Gastrocnemius medialis (tissue), 4 donors: ENCODE measurements at regions not wholly inside any gene's neighbourhood (a gene's known extent, or its start where the extent isn't known, plus 50 kb on each side); places are given as distances from the start of the nearest gene placed in this dataset.
A peak's percentile ranks its signal among the peaks of the same experiment; 100 is the strongest.

Source experiments
- ATAC-seq, 2 donors: fragments of 150-250 bp; one replicate each; pipeline ENCODE4 v1.9.1; 2016
- DNase-seq, 2 donors: peaks; one replicate each; pipeline ENCODE4 v3.0.0-alpha.2; 2019
- H3K27ac ChIP-seq, 4 donors: fragments of 200-600 bp; sonication (generic); 1 replicate in 1 of 4; 2 replicates in 3 of 4; pipeline ENCODE4 v1.5.1; 2016 to 2018; ENCODE audit warnings: mild to moderate bottlenecking in 2 of 4, moderate library complexity in 1 of 4
- H3K27me3 ChIP-seq, 3 donors: fragments of 200-600 bp; sonication (generic) in 2 of 3; 1 replicate in 1 of 3; 2 replicates in 2 of 3; pipeline versions ENCODE4 v1.5.1 to v1.6.0; 2016 to 2019; ENCODE audit warnings: mild to moderate bottlenecking in 1 of 3, moderate library complexity in 1 of 3
- H3K36me3 ChIP-seq, 2 donors: fragments of 200-600 bp; sonication (generic) in 1 of 2; one replicate each; pipeline ENCODE4 v1.5.1; 2017 to 2018
- H3K4me1 ChIP-seq, 2 donors: fragments of 200-600 bp; sonication (generic) in 1 of 2; one replicate each; pipeline ENCODE4 v1.5.1; 2016 to 2017; ENCODE audit warnings: mild to moderate bottlenecking in 2 of 2
- H3K4me3 ChIP-seq, 4 donors: fragments of 200-600 bp; sonication (generic) in 3 of 4; 1 replicate in 1 of 4; 2 replicates in 3 of 4; pipeline ENCODE4 v1.5.1; 2016 to 2019; ENCODE audit warnings: mild to moderate bottlenecking in 2 of 4
- H3K9me3 ChIP-seq, 3 donors: fragments of 200-600 bp; sonication (generic) in 2 of 3; 1 replicate in 1 of 3; 2 replicates in 2 of 3; pipeline ENCODE4 v1.5.1; 2016 to 2019
- POLR2A ChIP-seq, 2 donors: fragments of 450-650 bp; IDR thresholded peaks; one replicate each; pipeline ENCODE4 v1.6.1; 2017; ENCODE audit warnings: antibody characterized with exemption in 2 of 2, mild to moderate bottlenecking in 2 of 2, moderate library complexity in 2 of 2
- in situ Hi-C, 4 donors: fragments of 200-750 bp; cut with MboI; loops; one replicate each; pipeline versions ENCODE4 v1.15.0 to v1.8.0; 2017; ENCODE audit warnings: low sequenced_read_pairs in 4 of 4
- intact Hi-C: fragments of 100-400 bp; cut with DNase I; formaldehyde crosslinking; loops from one replicate; pipeline ENCODE4 v1.15.1; 2023; ENCODE audit warnings: low total_unique reads
- TF ChIP-seq, protein P1 (sequence below), 5 experiments: fragments of 450-650 bp in 3 of 5; fragments of 200-600 bp in 2 of 5; sonication (generic) in 2 of 5; IDR thresholded peaks in 4 of 5; conservative IDR thresholded peaks in 1 of 5; 1 replicate in 4 of 5; 2 replicates in 1 of 5; pipeline ENCODE4 v1.5.1; 2016 to 2019; ENCODE audit warnings: antibody characterized with exemption in 5 of 5, mild to moderate bottlenecking in 3 of 5, moderate library complexity in 3 of 5

DNA sequence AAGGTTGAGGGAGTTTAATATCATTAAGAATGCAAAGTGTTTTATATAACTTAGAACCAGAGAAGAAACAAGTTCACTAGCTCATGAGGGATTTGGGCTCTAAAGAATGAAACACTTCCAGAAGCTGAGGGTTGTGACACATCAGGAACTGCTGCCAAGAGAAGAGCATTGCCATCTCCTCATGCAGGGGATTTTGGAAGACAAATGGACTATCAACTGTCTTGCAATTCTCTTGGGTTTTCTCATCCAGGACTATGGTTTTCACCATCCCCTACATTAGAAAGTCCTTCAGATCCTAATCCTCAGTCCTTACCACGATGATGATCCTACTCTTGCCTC is 59.7 kb upstream of the KL start:
- Histone ChIP-seq H3K9me3 (no peaks in the 10 kb centered on the region), H3K27me3 (no peaks in the 10 kb centered on the region), H3K36me3 (no peaks in the 10 kb centered on the region), H3K4me1 (no peaks in the 10 kb centered on the region), H3K4me3 (no peak overlapping the region), H3K27ac (no peak overlapping the region)
- DNase-seq (peak in 1 of 2 donors; percentile 16), ATAC-seq (peak in 1 of 2 donors; percentile 44)
- in situ Hi-C loops, result no loop called here
- TF ChIP-seq, protein P1, sequence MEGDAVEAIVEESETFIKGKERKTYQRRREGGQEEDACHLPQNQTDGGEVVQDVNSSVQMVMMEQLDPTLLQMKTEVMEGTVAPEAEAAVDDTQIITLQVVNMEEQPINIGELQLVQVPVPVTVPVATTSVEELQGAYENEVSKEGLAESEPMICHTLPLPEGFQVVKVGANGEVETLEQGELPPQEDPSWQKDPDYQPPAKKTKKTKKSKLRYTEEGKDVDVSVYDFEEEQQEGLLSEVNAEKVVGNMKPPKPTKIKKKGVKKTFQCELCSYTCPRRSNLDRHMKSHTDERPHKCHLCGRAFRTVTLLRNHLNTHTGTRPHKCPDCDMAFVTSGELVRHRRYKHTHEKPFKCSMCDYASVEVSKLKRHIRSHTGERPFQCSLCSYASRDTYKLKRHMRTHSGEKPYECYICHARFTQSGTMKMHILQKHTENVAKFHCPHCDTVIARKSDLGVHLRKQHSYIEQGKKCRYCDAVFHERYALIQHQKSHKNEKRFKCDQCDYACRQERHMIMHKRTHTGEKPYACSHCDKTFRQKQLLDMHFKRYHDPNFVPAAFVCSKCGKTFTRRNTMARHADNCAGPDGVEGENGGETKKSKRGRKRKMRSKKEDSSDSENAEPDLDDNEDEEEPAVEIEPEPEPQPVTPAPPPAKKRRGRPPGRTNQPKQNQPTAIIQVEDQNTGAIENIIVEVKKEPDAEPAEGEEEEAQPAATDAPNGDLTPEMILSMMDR (IDR thresholded peaks at IDR 0.05 in 4 of 5, conservative IDR thresholded peaks at IDR 0.05 in 1 of 5), result no peak
- no peak for TF ChIP-seq POLR2A (IDR thresholded peaks at IDR 0.05)
- intact Hi-C loops, result no loop called here

DNA sequence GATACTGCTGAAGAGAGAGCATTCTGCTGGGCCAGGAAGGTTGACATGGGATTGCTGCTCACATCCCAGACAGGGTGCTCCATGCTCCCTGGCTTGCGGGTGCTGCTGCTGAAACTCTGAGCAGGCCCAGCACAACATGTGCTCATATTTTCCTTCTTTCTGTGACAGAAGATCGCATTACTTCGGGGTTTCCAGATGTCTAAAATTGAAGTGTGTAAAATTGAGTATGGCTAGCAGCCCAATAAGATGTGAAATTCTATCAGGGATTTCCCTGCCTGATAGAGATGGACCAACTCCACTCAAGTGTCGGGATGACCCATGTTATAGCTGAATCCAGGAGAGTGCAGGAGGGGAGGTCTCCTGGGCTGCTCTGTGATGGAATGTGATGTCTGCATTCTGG is 55.6 kb upstream of the KL start:
- ATAC-seq, result no peak
- Histone ChIP-seq H3K27ac (no peak overlapping the region), H3K27me3 (no peaks in the 10 kb centered on the region), H3K9me3 (no peaks in the 10 kb centered on the region), H3K36me3 (no peaks in the 10 kb centered on the region), H3K4me3 (no peak overlapping the region), H3K4me1 (no peaks in the 10 kb centered on the region)
- no peak for DNase-seq
- TF ChIP-seq, protein P1 (IDR thresholded peaks at IDR 0.05 in 4 of 5, conservative IDR thresholded peaks at IDR 0.05 in 1 of 5), result no peak
- TF ChIP-seq POLR2A (IDR thresholded peaks at IDR 0.05), result no peak
- intact Hi-C loops, result no loop called here
- in situ Hi-C loops, result no loop called here

DNA sequence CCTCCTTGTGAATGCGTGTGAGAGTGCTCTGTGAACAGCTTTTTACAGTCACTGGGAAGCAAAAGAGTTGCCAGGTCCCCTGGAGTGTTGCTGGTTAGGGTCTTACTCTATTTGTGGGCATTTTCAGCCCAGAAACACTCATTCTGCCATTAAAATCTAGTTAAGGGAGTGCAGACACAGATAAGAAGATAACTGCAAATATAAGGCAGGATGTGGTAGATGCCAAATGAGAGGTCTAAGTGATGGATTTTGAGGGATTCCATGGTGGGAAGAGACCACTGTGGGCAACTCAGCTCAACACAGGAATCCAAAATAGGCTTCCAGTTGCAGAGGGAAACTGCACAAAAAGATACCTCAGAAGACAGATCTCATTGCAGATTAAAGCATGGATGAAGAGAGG is 54.5 kb upstream of the KL start:
- Histone ChIP-seq H3K4me1 (no peaks in the 10 kb centered on the region), H3K27ac (no peak overlapping the region), H3K27me3 (no peaks in the 10 kb centered on the region), H3K36me3 (no peaks in the 10 kb centered on the region), H3K9me3 (no peaks in the 10 kb centered on the region), H3K4me3 (no peak overlapping the region)
- no peak for DNase-seq
- no peak for TF ChIP-seq POLR2A (IDR thresholded peaks at IDR 0.05)
- TF ChIP-seq, protein P1 (IDR thresholded peaks at IDR 0.05 in 4 of 5, conservative IDR thresholded peaks at IDR 0.05 in 1 of 5), result no peak
- in situ Hi-C loops, result no loop called here
- intact Hi-C loops, result no loop called here
- ATAC-seq, result no peak

DNA sequence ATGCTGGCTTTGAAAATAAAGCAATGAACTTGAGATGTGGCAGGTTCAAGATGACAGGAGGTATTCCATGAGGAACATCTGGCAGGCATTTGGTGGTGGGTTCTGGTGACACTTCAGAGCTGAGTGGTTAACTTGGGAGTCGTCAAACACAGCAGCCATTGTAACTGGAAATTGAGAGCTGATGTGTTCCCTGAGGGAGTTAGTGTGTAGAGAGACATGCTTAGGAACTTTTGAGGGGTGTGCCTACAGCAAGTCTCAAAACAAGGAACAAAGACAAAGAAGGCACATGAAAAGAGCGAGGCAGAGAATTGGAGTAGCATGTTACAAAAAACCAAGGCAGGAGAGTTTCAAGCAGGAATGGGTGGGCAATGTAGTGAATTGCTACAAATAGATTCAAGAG is 53.9 kb upstream of the KL start:
- H3K36me3 ChIP-seq, result no peaks in the 10 kb centered on the region
- H3K9me3 ChIP-seq, result no peaks in the 10 kb centered on the region
- H3K4me3 ChIP-seq, result no peak overlapping the region
- no peaks in the 10 kb centered on the region for H3K27me3 ChIP-seq
- H3K27ac ChIP-seq, result no peak overlapping the region
- no peak for DNase-seq
- ATAC-seq, result no peak
- intact Hi-C loops (no loop called here), in situ Hi-C loops (no loop called here)
- TF ChIP-seq POLR2A (IDR thresholded peaks at IDR 0.05), result no peak
- TF ChIP-seq, protein P1 (IDR thresholded peaks at IDR 0.05 in 4 of 5, conservative IDR thresholded peaks at IDR 0.05 in 1 of 5), result no peak
- no peaks in the 10 kb centered on the region for H3K4me1 ChIP-seq

DNA sequence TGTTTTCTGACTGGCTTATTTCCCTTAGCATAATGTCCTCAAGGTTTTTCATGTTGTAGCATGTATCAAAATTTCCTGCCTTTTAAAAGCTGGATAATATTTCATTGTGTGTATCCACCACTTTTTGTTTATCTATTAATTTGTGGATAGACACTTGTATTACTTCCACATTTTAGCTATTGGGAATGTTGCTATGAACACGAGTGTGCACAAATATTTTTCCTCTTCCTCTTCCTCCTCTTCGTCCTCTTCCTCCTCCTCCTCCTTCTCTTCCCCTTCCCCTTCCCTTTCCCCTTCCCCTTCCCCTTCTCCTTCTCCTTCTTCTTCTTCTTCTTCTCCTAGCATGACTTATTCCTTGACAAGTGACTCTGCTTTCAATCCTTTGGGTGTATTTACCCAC is 51.2 kb upstream of the KL start:
- intact Hi-C loops (no loop called here), in situ Hi-C loops (no loop called here)
- DNase-seq (no peak), ATAC-seq (no peak)
- no peak overlapping the region for H3K4me3 ChIP-seq
- H3K27me3 ChIP-seq, result no peaks in the 10 kb centered on the region
- no peaks in the 10 kb centered on the region for H3K36me3 ChIP-seq
- H3K9me3 ChIP-seq, result no peaks in the 10 kb centered on the region
- peaks cover 3 to 4% of the 10 kb centered on the region in 2 donors for H3K4me1 ChIP-seq
- TF ChIP-seq, protein P1 (IDR thresholded peaks at IDR 0.05 in 4 of 5, conservative IDR thresholded peaks at IDR 0.05 in 1 of 5), result no peak
- no peak for TF ChIP-seq POLR2A (IDR thresholded peaks at IDR 0.05)
- H3K27ac ChIP-seq, result no peak overlapping the region
